DND-41 (cell line): ENCODE measurements at regions not wholly inside any gene's neighbourhood (a gene's known extent, or its start where the extent isn't known, plus 50 kb on each side); places are given as distances from the start of the nearest gene placed in this dataset.

Source experiments
- ATAC-seq: fragments of 200-7000 bp; cut with Tn5 transposase; 3 replicates; pipeline ENCODE4 v1.9.1; 2021; ENCODE audit warnings: low read depth; ENCODE audit not compliant: insufficient read depth
- DNase-seq: peaks from one replicate; pipeline ENCODE4 v3.0.0-alpha.2; 2020
- H2AFZ ChIP-seq: 2 replicates; pipeline ENCODE4 v1.6.0; 2012; ENCODE audit warnings: low read depth, low read length
- H3K27ac ChIP-seq: 2 replicates; pipeline ENCODE4 v1.5.1; 2012; ENCODE audit warnings: low read length, inconsistent platforms
- H3K27me3 ChIP-seq: fragments of 200-600 bp; sonication (generic); 2 replicates; pipeline ENCODE4 v1.6.0; 2012; ENCODE audit warnings: low read length, mild to moderate bottlenecking, inconsistent platforms; ENCODE audit not compliant: insufficient read depth, poor library complexity
- H3K36me3 ChIP-seq: 2 replicates; pipeline ENCODE4 v1.5.1; 2012; ENCODE audit warnings: low read length, inconsistent platforms; ENCODE audit not compliant: insufficient read depth
- H3K4me1 ChIP-seq: 2 replicates; pipeline ENCODE4 v1.5.1; 2012; ENCODE audit warnings: mild to moderate bottlenecking, low read length; ENCODE audit not compliant: insufficient read depth
- H3K4me2 ChIP-seq: 2 replicates; pipeline ENCODE4 v1.6.0; 2012; ENCODE audit warnings: mild to moderate bottlenecking, moderate library complexity, low read length, inconsistent platforms; ENCODE audit not compliant: insufficient read depth
- H3K4me3 ChIP-seq, 2 experiments: fragments of 200-600 bp in 1 of 2; shearing (Covaris generic) in 1 of 2; 2 replicates each; pipeline ENCODE4 v1.5.1; 2012 to 2016; ENCODE audit warnings: inconsistent platforms in 2 of 2, low read length in 2 of 2, mild to moderate bottlenecking in 2 of 2, low read depth in 1 of 2, moderate library complexity in 1 of 2
- H3K79me2 ChIP-seq: 2 replicates; pipeline ENCODE4 v1.6.0; 2012; ENCODE audit warnings: low read length, inconsistent platforms; ENCODE audit not compliant: insufficient read depth
- H3K9ac ChIP-seq: 2 replicates; pipeline ENCODE4 v1.6.0; 2012; ENCODE audit warnings: low read depth, mild to moderate bottlenecking, inconsistent platforms, low read length, moderate library complexity
- H3K9me3 ChIP-seq: 2 replicates; pipeline ENCODE4 v1.5.1; 2012; ENCODE audit warnings: low read length, moderate library complexity, mild to moderate bottlenecking, inconsistent platforms; ENCODE audit not compliant: insufficient read depth, severe bottlenecking
- H4K20me1 ChIP-seq: 2 replicates; pipeline ENCODE4 v1.6.0; 2012; ENCODE audit warnings: low read length; ENCODE audit not compliant: insufficient read depth
- CTCF ChIP-seq: IDR thresholded peaks from 2 replicates; pipeline ENCODE4 v1.5.1; 2012; ENCODE audit warnings: borderline replicate concordance, low read length, moderate library complexity, mild to moderate bottlenecking; ENCODE audit not compliant: poor library complexity, severe bottlenecking; ENCODE audit errors: extremely low read depth
- EZH2 ChIP-seq: IDR thresholded peaks from 3 replicates; pipeline ENCODE4 v1.6.1; 2012; ENCODE audit warnings: borderline replicate concordance, low read depth, mild to moderate bottlenecking, moderate library complexity, low read length, inconsistent platforms; ENCODE audit not compliant: severe bottlenecking

- DNase-seq (no peak), ATAC-seq (no peak)
- no peak overlapping the region for H2AFZ ChIP-seq
- no peak overlapping the region for H3K9ac ChIP-seq
- H3K4me2 ChIP-seq, result no peak overlapping the region
- no peaks in the 10 kb centered on the region for H3K79me2 ChIP-seq
- no peak overlapping the region for H3K4me3 ChIP-seq
- H3K36me3 ChIP-seq, result no peaks in the 10 kb centered on the region
- H4K20me1 ChIP-seq, result no peaks in the 10 kb centered on the region
- no peak for TF ChIP-seq CTCF
- no peak for TF ChIP-seq EZH2
- H3K4me1 ChIP-seq, result peaks cover 37% of the 10 kb centered on the region
- no peak overlapping the region for H3K27ac ChIP-seq
- H3K9me3 ChIP-seq, result no peaks in the 10 kb centered on the region
- H3K27me3 ChIP-seq, result no peaks in the 10 kb centered on the region
Measured at GRCh38 chr5:124924729-124925128, 178.3 kb upstream of the ZNF608 start.

GRCh38 chr5:124927735-124928134 lies 181.3 kb upstream of the ZNF608 start:
- H3K27me3 ChIP-seq, result no peaks in the 10 kb centered on the region
- no peak overlapping the region for H3K4me3 ChIP-seq
- no peak for DNase-seq
- H2AFZ ChIP-seq, result no peak overlapping the region
- no peak overlapping the region for H3K4me2 ChIP-seq
- H3K9ac ChIP-seq, result no peak overlapping the region
- no peaks in the 10 kb centered on the region for H3K36me3 ChIP-seq
- ATAC-seq, result no peak
- no peaks in the 10 kb centered on the region for H3K9me3 ChIP-seq
- no peak overlapping the region for H3K27ac ChIP-seq
- TF ChIP-seq CTCF (no peak), EZH2 (no peak)
- peaks cover 8% of the 10 kb centered on the region for H3K4me1 ChIP-seq
- no peaks in the 10 kb centered on the region for H4K20me1 ChIP-seq
- no peaks in the 10 kb centered on the region for H3K79me2 ChIP-seq

- Histone ChIP-seq H3K9me3 (no peaks in the 10 kb centered on the region), H4K20me1 (no peaks in the 10 kb centered on the region), H3K27ac (no peak overlapping the region), H2AFZ (no peak overlapping the region), H3K9ac (no peak overlapping the region), H3K4me2 (no peak overlapping the region), H3K4me1 (peaks cover 4% of the 10 kb centered on the region; the same call in 1 of the 2 replicates), H3K79me2 (no peaks in the 10 kb centered on the region), H3K36me3 (no peaks in the 10 kb centered on the region), H3K4me3 (no peak overlapping the region), H3K27me3 (no peaks in the 10 kb centered on the region)
- DNase-seq (no peak), ATAC-seq (no peak)
- no peak for TF ChIP-seq CTCF
- TF ChIP-seq EZH2, result no peak
Measured at GRCh38 chr5:124929000-124929399, 182.6 kb upstream of the ZNF608 start.
